A549 (cell line): ENCODE measurements at regions not wholly inside any gene's neighbourhood (a gene's known extent, or its start where the extent isn't known, plus 50 kb on each side); places are given as distances from the start of the nearest gene placed in this dataset.

ENCODE experiments used
- ATAC-seq, 2 experiments: fragments of 200-7000 bp in 1 of 2; fragments of >200 bp in 1 of 2; cut with Nextera tagmentation in 1 of 2; cut with Tn5 transposase in 1 of 2; 3 replicates each; pipeline versions ENCODE4 v1.8.0 to v1.9.1; 2018 to 2020; ENCODE audit warnings: mild to moderate bottlenecking in 1 of 2, moderate library complexity in 1 of 2
- CTCF ChIA-PET: fragments of 300-600 bp; sonication (Branson Sonifier 250); formaldehyde crosslinking; extraction: SDS; loops from one replicate; lab custom pipeline; 2021; ENCODE audit warnings: antibody characterized with exemption, inconsistent platforms; lab: Yijun Ruan, JAX
- POLR2A ChIA-PET: fragments of 350-600 bp; formaldehyde crosslinking; extraction: SDS; loops from one replicate; lab custom pipeline; 2021; ENCODE audit warnings: antibody characterized with exemption, inconsistent platforms; lab: Yijun Ruan, JAX
- DNase-seq, 2 experiments: peaks; one replicate each; pipeline versions ENCODE4 v3.0.0 to v3.0.0-alpha.2; 2011 to 2016; ENCODE audit warnings: low read depth in 1 of 2, low spot score in 1 of 2
- FAIRE-seq: peaks from 2 replicates; lab custom pipeline; 2011; peaks lifted over from hg19 to GRCh38; lab: Jason Lieb, UNC
- H3K27ac ChIP-seq, 2 experiments: fragments of >200 bp; sonication (Bioruptor Twin); formaldehyde crosslinking; 3 replicates each; pipeline ENCODE4 v1.5.1; 2016 to 2017
- H3K4me1 ChIP-seq: fragments of >200 bp; sonication (Bioruptor Twin); formaldehyde crosslinking; 3 replicates; pipeline ENCODE4 v1.6.1; 2016
- H3K4me2 ChIP-seq: fragments of >200 bp; sonication (Bioruptor Twin); formaldehyde crosslinking; 3 replicates; pipeline ENCODE4 v1.6.1; 2016
- H3K4me3 ChIP-seq: fragments of >200 bp; sonication (Bioruptor Twin); formaldehyde crosslinking; 3 replicates; pipeline ENCODE4 v1.5.1; 2016
- H3K9me3 ChIP-seq: fragments of >200 bp; sonication (Bioruptor Twin); formaldehyde crosslinking; 3 replicates; pipeline ENCODE4 v1.6.1; 2016
- CBX2 ChIP-seq: fragments of 200-600 bp; sonication (generic); IDR thresholded peaks from 2 replicates; pipeline ENCODE4 v1.6.1; 2016; ENCODE audit warnings: low read depth, mild to moderate bottlenecking, borderline replicate concordance
- CHD2 ChIP-seq: fragments of 150-350 bp; IDR thresholded peaks from 2 replicates; pipeline ENCODE4 v1.6.1; 2014; ENCODE audit warnings: low read length; ENCODE audit not compliant: partially characterized antibody
- CHD4 ChIP-seq: fragments of 200-600 bp; sonication (generic); IDR thresholded peaks from 2 replicates; pipeline ENCODE4 v1.6.1; 2016; ENCODE audit warnings: antibody characterized with exemption, mild to moderate bottlenecking, borderline replicate concordance
- EP300 ChIP-seq, 2 experiments: fragments of >200 bp; sonication (Bioruptor Twin); formaldehyde crosslinking; IDR thresholded peaks; 2 replicates in 1 of 2; 3 replicates in 1 of 2; pipeline ENCODE4 v1.6.1; 2016 to 2017
- ESRRA ChIP-seq: fragments of 150-350 bp; IDR thresholded peaks from 2 replicates; pipeline ENCODE4 v1.6.1; 2014; ENCODE audit warnings: mild to moderate bottlenecking, low read length, borderline replicate concordance
- FOSB ChIP-seq: fragments of 250-450 bp; sonication (Bioruptor Pico); IDR thresholded peaks from 2 replicates; pipeline ENCODE4 v1.5.0; 2020; ENCODE audit warnings: mild to moderate bottlenecking, moderate library complexity
- FOXS1 ChIP-seq: fragments of 250-450 bp; sonication (Bioruptor Pico); IDR thresholded peaks from 2 replicates; pipeline ENCODE4 v1.5.0; 2020; ENCODE audit warnings: mild to moderate bottlenecking, moderate library complexity
- GATA3 ChIP-seq: IDR thresholded peaks from 2 replicates; pipeline ENCODE4 v1.6.1; 2012; ENCODE audit warnings: borderline replicate concordance
- HOXA7 ChIP-seq: fragments of 250-450 bp; sonication (Bioruptor Pico); IDR thresholded peaks from 2 replicates; pipeline ENCODE4 v1.5.0; 2020; ENCODE audit warnings: mild to moderate bottlenecking, moderate library complexity
- HOXB13 ChIP-seq: fragments of 250-450 bp; sonication (Bioruptor Pico); IDR thresholded peaks from 2 replicates; pipeline ENCODE4 v1.5.0; 2020; ENCODE audit warnings: low read depth, mild to moderate bottlenecking, moderate library complexity
- JUN ChIP-seq, 2 experiments: fragments of >200 bp; sonication (Bioruptor Twin); formaldehyde crosslinking; IDR thresholded peaks; 2 replicates in 1 of 2; 3 replicates in 1 of 2; pipeline ENCODE4 v1.6.1; 2016 to 2017
- JUNB ChIP-seq: fragments of >200 bp; sonication (Bioruptor Twin); formaldehyde crosslinking; IDR thresholded peaks from 2 replicates; pipeline ENCODE4 v1.6.1; 2016
- KDM5A ChIP-seq: fragments of 200-600 bp; sonication (generic); IDR thresholded peaks from 2 replicates; pipeline ENCODE4 v1.6.1; 2016; ENCODE audit warnings: antibody characterized with exemption, mild to moderate bottlenecking
- MAFK ChIP-seq: fragments of 450-650 bp; IDR thresholded peaks from 2 replicates; pipeline ENCODE4 v1.6.1; 2014; ENCODE audit not compliant: partially characterized antibody
- MYC ChIP-seq: IDR thresholded peaks from 2 replicates; pipeline ENCODE4 v1.6.1; 2012; ENCODE audit warnings: mild to moderate bottlenecking, inconsistent platforms, low read length, improper control_type of control experiment, borderline replicate concordance
- NFE2L2 ChIP-seq: fragments of 150-350 bp; conservative IDR thresholded peaks from 2 replicates; pipeline ENCODE4 v1.6.1; 2014; ENCODE audit warnings: low read length
- NPAS2 ChIP-seq: fragments of 250-450 bp; sonication (Bioruptor Pico); IDR thresholded peaks from 2 replicates; pipeline ENCODE4 v1.8.0; 2022; ENCODE audit warnings: mild to moderate bottlenecking, moderate library complexity, borderline replicate concordance
- PHF8 ChIP-seq: fragments of 200-600 bp; sonication (generic); IDR thresholded peaks from 2 replicates; pipeline ENCODE4 v1.6.1; 2016; ENCODE audit warnings: low read depth, mild to moderate bottlenecking, antibody characterized with exemption, moderate library complexity, borderline replicate concordance
- POLR2AphosphoS2 ChIP-seq: conservative IDR thresholded peaks from 2 replicates; pipeline ENCODE4 v1.6.1; 2012; ENCODE audit warnings: low read length, improper control_type of control experiment, inconsistent platforms
- RARB ChIP-seq: fragments of 250-450 bp; sonication (Bioruptor Pico); IDR thresholded peaks from 2 replicates; pipeline ENCODE4 v1.8.0; 2021; ENCODE audit warnings: mild to moderate bottlenecking, moderate library complexity
- RCOR1 ChIP-seq: fragments of 150-350 bp; IDR thresholded peaks from 2 replicates; pipeline ENCODE4 v1.6.1; 2014; ENCODE audit warnings: antibody characterized with exemption, low read length, low read depth
- ZFP36 ChIP-seq: fragments of 450-650 bp; IDR thresholded peaks from 2 replicates; pipeline ENCODE4 v1.6.1; 2014; ENCODE audit warnings: borderline replicate concordance; ENCODE audit not compliant: partially characterized antibody
- ZSCAN20 ChIP-seq: fragments of 250-450 bp; sonication (Bioruptor Pico); IDR thresholded peaks from 2 replicates; pipeline ENCODE4 v1.8.0; 2022; ENCODE audit warnings: mild to moderate bottlenecking, moderate library complexity
- WGBS: methylation state at CpG from one replicate; pipeline ENCODE4 v1.1.6; 2017; ENCODE audit errors: missing lambda C conversion rate; 5-methylcytosine and 5-hydroxymethylcytosine counted together
- TF ChIP-seq, protein P1 (sequence below): IDR thresholded peaks from 2 replicates; pipeline ENCODE4 v1.6.1; 2012; ENCODE audit warnings: low read depth, borderline replicate concordance
- TF ChIP-seq, protein P2 (sequence below): fragments of 250-450 bp; sonication (Bioruptor Pico); IDR thresholded peaks from 2 replicates; pipeline ENCODE4 v1.5.0; 2021; ENCODE audit warnings: mild to moderate bottlenecking, moderate library complexity, borderline replicate concordance
- TF ChIP-seq, protein P3 (sequence below): IDR thresholded peaks from 2 replicates; pipeline ENCODE4 v1.6.1; 2012
- TF ChIP-seq, protein P4 (sequence below): fragments of 200-600 bp; sonication (generic); IDR thresholded peaks from 2 replicates; pipeline ENCODE4 v1.6.1; 2016; ENCODE audit warnings: antibody characterized with exemption, mild to moderate bottlenecking, moderate library complexity

DNA sequence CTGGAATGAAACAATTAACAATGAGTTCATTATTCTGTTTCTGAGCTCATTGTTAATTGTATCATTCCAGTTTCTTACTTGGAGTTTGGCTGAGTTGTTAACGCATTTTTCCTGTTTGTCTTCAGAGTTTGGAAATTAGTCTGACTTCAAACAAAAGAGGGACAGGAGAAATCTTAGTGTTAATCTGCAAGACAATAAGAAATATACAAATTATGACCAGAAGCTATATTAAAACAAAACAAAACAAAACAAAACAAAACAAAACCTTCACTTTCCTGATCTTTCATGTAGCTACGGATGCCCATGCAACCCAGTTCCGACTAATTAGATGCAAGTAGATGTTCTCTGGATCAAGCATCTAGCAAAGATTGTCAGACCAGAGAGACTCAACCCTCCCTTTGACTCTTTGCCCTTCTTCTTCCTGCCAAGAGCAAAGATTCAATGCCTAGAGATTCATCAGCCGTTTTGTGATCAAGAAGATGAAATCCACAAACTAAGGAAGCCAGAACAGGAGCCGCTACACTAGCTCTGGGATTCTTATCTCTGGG lies 686.2 kb upstream of the FSHR start:
- no peak overlapping the region for H3K4me2 ChIP-seq
- H3K4me3 ChIP-seq: no peak overlapping the region
- WGBS: 8% methylated on average over 5 of the region's 5 CpGs
- TF ChIP-seq ESRRA (no peak), MAFK (no peak), NFE2L2 (no peak)
- TF ChIP-seq, protein P1, sequence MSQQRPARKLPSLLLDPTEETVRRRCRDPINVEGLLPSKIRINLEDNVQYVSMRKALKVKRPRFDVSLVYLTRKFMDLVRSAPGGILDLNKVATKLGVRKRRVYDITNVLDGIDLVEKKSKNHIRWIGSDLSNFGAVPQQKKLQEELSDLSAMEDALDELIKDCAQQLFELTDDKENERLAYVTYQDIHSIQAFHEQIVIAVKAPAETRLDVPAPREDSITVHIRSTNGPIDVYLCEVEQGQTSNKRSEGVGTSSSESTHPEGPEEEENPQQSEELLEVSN: no peak
- POLR2A ChIA-PET: no interaction called here
- H3K9me3 ChIP-seq: no peaks in the 10 kb centered on the region
- H3K27ac ChIP-seq: no peak overlapping the region
- CTCF ChIA-PET: no interaction called here
- no peak for ATAC-seq
- no peaks in the 10 kb centered on the region for H3K4me1 ChIP-seq
- DNase-seq: no peak
- FAIRE-seq: no peak

DNA sequence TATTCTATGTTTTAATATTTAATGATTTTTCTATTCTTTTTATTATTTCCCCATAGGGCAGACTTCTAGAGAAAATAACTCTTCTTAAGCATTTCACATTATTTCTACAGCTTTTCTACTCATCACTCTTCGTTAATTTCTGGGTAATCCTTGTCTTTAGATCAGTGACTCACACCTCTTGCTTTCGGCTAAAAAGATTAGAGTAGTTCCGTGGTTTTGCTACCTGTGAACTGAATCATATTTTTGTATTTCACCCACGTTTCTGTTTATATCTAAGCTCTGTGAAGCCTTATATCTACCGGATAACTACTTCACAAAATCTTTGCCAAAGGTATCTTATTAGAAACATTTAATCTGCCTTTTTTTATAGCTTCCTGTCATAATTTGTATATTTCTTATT lies 685.5 kb upstream of the FSHR start:
- 31% methylated on average over 5 of the region's 5 CpGs for WGBS
- H3K4me1 ChIP-seq: no peaks in the 10 kb centered on the region
- FAIRE-seq (no peak), DNase-seq (no peak), ATAC-seq (no peak)
- no peak overlapping the region for H3K4me2 ChIP-seq
- ChIA-PET POLR2A (no interaction called here), CTCF (no interaction called here)
- no peak overlapping the region for H3K27ac ChIP-seq
- TF ChIP-seq PHF8 (no peak), RARB (no peak), ZSCAN20 (CRISPR knock-in tag) (no peak), CHD4 (no peak), CBX2 (no peak), ZFP36 (no peak), FOXS1 (CRISPR knock-in tag) (no peak), JUNB (no peak)
- TF ChIP-seq, protein P2, sequence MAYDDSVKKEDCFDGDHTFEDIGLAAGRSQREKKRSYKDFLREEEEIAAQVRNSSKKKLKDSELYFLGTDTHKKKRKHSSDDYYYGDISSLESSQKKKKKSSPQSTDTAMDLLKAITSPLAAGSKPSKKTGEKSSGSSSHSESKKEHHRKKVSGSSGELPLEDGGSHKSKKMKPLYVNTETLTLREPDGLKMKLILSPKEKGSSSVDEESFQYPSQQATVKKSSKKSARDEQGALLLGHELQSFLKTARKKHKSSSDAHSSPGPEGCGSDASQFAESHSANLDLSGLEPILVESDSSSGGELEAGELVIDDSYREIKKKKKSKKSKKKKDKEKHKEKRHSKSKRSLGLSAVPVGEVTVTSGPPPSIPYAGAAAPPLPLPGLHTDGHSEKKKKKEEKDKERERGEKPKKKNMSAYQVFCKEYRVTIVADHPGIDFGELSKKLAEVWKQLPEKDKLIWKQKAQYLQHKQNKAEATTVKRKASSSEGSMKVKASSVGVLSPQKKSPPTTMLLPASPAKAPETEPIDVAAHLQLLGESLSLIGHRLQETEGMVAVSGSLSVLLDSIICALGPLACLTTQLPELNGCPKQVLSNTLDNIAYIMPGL (CRISPR knock-in tag): no peak
- TF ChIP-seq, protein P3, sequence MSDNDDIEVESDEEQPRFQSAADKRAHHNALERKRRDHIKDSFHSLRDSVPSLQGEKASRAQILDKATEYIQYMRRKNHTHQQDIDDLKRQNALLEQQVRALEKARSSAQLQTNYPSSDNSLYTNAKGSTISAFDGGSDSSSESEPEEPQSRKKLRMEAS: no peak
- H3K9me3 ChIP-seq: no peaks in the 10 kb centered on the region
- no peak overlapping the region for H3K4me3 ChIP-seq

DNA sequence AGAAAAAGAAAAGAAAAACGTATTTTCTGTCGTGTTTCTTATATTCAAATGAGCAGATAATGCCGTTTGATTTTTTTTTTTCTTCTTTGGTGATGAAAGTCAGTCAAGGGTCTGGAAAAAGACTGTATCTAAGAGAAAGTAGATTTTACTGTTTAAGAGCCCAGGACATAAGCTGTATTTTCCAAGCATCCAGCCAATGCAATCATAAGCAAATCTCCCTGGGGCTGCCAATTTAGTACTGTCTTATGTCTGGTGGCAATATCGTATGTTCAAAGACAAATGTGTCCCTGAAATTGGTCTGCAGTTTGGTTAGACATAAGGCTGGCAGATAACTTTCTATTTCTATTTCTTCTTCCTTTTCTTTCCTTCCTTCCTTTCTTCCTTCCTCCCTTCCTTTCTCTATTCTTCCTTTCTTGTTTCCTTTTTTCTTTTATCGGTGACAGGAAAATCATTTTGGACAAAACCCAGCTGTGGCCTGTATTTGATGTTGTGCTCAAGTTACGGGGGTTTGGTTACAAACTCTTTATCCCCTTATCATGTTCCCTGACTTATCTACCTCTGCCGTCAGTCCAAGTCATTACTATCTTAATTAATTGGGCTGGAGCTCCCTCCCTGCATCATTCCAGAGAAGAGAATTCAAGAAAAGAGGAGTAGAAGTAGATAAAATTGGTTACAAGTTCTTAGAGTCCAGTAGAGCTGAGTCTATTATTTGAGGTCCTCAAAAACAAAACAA lies 683.4 kb upstream of the FSHR start:
- WGBS: 2% methylated on average over 7 of the region's 7 CpGs
- H3K4me1 ChIP-seq: no peaks in the 10 kb centered on the region
- no peak overlapping the region for H3K27ac ChIP-seq
- ChIA-PET POLR2A (no interaction called here), CTCF (no interaction called here)
- FAIRE-seq (no peak), ATAC-seq (no peak), DNase-seq (no peak)
- TF ChIP-seq, protein P1: no peak
- TF ChIP-seq GATA3 (no peak), ZSCAN20 (CRISPR knock-in tag) (no peak), FOSB (CRISPR knock-in tag) (no peak), RCOR1 (no peak), JUN (IDR thresholded peaks at IDR 0.05) (no peak), KDM5A (no peak), CHD2 (no peak), PHF8 (no peak), EP300 (IDR thresholded peaks at IDR 0.05) (no peak), NPAS2 (CRISPR knock-in tag) (no peak), HOXB13 (CRISPR knock-in tag) (no peak), CHD4 (no peak), POLR2AphosphoS2 (no peak), ZFP36 (no peak), MYC (no peak), HOXA7 (CRISPR knock-in tag) (no peak)
- TF ChIP-seq, protein P4, sequence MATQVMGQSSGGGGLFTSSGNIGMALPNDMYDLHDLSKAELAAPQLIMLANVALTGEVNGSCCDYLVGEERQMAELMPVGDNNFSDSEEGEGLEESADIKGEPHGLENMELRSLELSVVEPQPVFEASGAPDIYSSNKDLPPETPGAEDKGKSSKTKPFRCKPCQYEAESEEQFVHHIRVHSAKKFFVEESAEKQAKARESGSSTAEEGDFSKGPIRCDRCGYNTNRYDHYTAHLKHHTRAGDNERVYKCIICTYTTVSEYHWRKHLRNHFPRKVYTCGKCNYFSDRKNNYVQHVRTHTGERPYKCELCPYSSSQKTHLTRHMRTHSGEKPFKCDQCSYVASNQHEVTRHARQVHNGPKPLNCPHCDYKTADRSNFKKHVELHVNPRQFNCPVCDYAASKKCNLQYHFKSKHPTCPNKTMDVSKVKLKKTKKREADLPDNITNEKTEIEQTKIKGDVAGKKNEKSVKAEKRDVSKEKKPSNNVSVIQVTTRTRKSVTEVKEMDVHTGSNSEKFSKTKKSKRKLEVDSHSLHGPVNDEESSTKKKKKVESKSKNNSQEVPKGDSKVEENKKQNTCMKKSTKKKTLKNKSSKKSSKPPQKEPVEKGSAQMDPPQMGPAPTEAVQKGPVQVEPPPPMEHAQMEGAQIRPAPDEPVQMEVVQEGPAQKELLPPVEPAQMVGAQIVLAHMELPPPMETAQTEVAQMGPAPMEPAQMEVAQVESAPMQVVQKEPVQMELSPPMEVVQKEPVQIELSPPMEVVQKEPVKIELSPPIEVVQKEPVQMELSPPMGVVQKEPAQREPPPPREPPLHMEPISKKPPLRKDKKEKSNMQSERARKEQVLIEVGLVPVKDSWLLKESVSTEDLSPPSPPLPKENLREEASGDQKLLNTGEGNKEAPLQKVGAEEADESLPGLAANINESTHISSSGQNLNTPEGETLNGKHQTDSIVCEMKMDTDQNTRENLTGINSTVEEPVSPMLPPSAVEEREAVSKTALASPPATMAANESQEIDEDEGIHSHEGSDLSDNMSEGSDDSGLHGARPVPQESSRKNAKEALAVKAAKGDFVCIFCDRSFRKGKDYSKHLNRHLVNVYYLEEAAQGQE: no peak
- H3K9me3 ChIP-seq: no peaks in the 10 kb centered on the region
- H3K4me2 ChIP-seq: no peak overlapping the region
- H3K4me3 ChIP-seq: no peak overlapping the region
